ENCODE measurements at regions not wholly inside any gene's neighbourhood (a gene's known extent, or its start where the extent isn't known, plus 50 kb on each side); places are given as distances from the start of the nearest gene placed in this dataset.

DNA sequence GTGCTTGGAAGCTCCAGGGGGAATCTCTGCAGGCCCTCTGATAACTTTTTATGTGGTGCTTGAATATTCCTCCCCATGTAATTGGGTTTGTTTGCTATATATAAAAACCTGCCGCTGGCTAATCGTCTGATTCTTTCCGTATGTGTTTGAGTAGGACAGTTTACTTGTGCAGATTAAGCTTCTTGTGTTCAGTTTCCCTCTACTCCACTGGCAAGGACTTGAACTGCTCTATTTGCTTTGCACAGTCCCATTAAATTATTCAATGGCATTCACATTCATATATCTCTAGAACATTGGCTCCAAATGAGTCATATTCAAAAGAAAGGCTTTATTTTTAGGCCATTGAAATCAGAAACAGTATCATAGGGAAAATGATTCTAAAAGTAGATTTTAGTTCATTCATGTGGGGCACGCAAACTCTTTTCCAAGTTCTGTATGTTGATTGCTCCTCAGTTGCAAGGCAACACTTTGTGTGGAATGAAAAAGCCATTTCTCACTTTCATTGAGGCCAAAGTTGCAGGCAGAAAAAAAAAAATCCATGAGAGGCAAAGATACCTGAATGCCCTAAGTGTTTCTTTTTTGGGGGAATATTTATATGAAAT lies 1682.3 kb upstream of the PIK3C3 start (continued):
- TF ChIP-seq ZNF462 (CRISPR knock-in tag; IDR thresholded peaks at IDR 0.05) = no peak

GRCh38 chr18:40259115-40259835 lies 1695.8 kb upstream of the PIK3C3 start:
- no peak overlapping the region for H3K27ac Mint-ChIP-seq
- peaks cover 19% of the 10 kb centered on the region for H3K9me3 Mint-ChIP-seq
- Histone ChIP-seq H3K27ac (ENCODE audit: low read depth) (no peak overlapping the region), H3K4me1 (ENCODE audit: insufficient read depth) (no peaks in the 10 kb centered on the region), H3K4me3 (no peak overlapping the region), H4K20me1 (replicated peaks; ENCODE audit: insufficient read depth) (no peaks in the 10 kb centered on the region), H2AFZ (no peak overlapping the region), H3K79me2 (replicated peaks; ENCODE audit: insufficient read depth) (no peaks in the 10 kb centered on the region), H3K36me3 (ENCODE audit: insufficient read depth) (no peaks in the 10 kb centered on the region), H3K4me2 (no peak overlapping the region), H3K27me3 (ENCODE audit: insufficient read depth) (no peaks in the 10 kb centered on the region), H3K9me2 (ENCODE audit: insufficient read depth) (peaks cover 3% of the 10 kb centered on the region), H3F3A (replicated peaks; ENCODE audit: low read depth) (no peaks in the 10 kb centered on the region)
- H3K36me3 Mint-ChIP-seq (ENCODE audit: low read depth) = peaks cover 18% of the 10 kb centered on the region; the same call in 2 of the 3 replicates
- no peak for DNase-seq (ENCODE audit: low spot score)
- no peak for ATAC-seq
- no peaks in the 10 kb centered on the region for H3K27me3 Mint-ChIP-seq (ENCODE audit: insufficient read depth, low read depth, poor library complexity)
- no peak overlapping the region for H3K4me3 Mint-ChIP-seq
- H3K4me1 Mint-ChIP-seq = no peaks in the 10 kb centered on the region; the same call in 1 of the 3 replicates
- TF ChIP-seq POLR2AphosphoS5 (IDR thresholded peaks at IDR 0.05; ENCODE audit: low read depth) = no peak
- TF ChIP-seq, protein P1, sequence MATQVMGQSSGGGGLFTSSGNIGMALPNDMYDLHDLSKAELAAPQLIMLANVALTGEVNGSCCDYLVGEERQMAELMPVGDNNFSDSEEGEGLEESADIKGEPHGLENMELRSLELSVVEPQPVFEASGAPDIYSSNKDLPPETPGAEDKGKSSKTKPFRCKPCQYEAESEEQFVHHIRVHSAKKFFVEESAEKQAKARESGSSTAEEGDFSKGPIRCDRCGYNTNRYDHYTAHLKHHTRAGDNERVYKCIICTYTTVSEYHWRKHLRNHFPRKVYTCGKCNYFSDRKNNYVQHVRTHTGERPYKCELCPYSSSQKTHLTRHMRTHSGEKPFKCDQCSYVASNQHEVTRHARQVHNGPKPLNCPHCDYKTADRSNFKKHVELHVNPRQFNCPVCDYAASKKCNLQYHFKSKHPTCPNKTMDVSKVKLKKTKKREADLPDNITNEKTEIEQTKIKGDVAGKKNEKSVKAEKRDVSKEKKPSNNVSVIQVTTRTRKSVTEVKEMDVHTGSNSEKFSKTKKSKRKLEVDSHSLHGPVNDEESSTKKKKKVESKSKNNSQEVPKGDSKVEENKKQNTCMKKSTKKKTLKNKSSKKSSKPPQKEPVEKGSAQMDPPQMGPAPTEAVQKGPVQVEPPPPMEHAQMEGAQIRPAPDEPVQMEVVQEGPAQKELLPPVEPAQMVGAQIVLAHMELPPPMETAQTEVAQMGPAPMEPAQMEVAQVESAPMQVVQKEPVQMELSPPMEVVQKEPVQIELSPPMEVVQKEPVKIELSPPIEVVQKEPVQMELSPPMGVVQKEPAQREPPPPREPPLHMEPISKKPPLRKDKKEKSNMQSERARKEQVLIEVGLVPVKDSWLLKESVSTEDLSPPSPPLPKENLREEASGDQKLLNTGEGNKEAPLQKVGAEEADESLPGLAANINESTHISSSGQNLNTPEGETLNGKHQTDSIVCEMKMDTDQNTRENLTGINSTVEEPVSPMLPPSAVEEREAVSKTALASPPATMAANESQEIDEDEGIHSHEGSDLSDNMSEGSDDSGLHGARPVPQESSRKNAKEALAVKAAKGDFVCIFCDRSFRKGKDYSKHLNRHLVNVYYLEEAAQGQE (IDR thresholded peaks at IDR 0.05; ENCODE audit: unreplicated experiment) = no peak
- no peak for TF ChIP-seq JUNB (IDR thresholded peaks at IDR 0.05; ENCODE audit: unreplicated experiment)
- TF ChIP-seq ZNF462 (CRISPR knock-in tag; IDR thresholded peaks at IDR 0.05) = no peak

Measured in GM23338 (cell line).